HepG2 (cell line): ENCODE measurements at regions not wholly inside any gene's neighbourhood (a gene's known extent, or its start where the extent isn't known, plus 50 kb on each side); places are given as distances from the start of the nearest gene placed in this dataset.

ENCODE experiments used
- ATAC-seq: fragments of 200-7000 bp; cut with Tn5 transposase; 3 replicates; pipeline ENCODE4 v1.9.1; 2020; ENCODE audit warnings: mild to moderate bottlenecking, moderate library complexity
- BruUV-seq: library from RNA; stranded (reverse); fragments of 400-500 nt; replicated peaks from 2 replicates; lab custom pipeline; 2021; lab: Mats Ljungman, UMichigan
- CTCF ChIA-PET: fragments of 300-600 bp; formaldehyde crosslinking; extraction: SDS; loops from one replicate; lab custom pipeline; 2021; ENCODE audit warnings: low total read pairs, inconsistent platforms, low intra/inter-chr PET ratio; lab: Yijun Ruan, JAX
- POLR2A ChIA-PET: fragments of 350-600 bp; sonication (Branson Sonifier 250); formaldehyde crosslinking; loops from one replicate; lab custom pipeline; 2020; ENCODE audit warnings: antibody characterized with exemption, inconsistent platforms; lab: Yijun Ruan, JAX
- DNase-seq: peaks from one replicate; pipeline ENCODE4 v3.0.0-alpha.2; 2015; ENCODE audit warnings: low spot score
- FAIRE-seq: peaks from 3 replicates; lab custom pipeline; 2011; peaks lifted over from hg19 to GRCh38; lab: Jason Lieb, UNC
- H2AFZ ChIP-seq: one replicate; pipeline ENCODE4 v1.6.1; 2011; ENCODE audit warnings: low read length, inconsistent platforms
- H3K27ac ChIP-seq: fragments of 300-600 bp; 3 replicates; pipeline ENCODE4 v1.8.0; 2011; ENCODE audit warnings: mixed run types, mild to moderate bottlenecking, mixed read lengths, low read length, inconsistent platforms; ENCODE audit not compliant: insufficient read depth; ENCODE audit errors: extremely low read length
- H3K27me3 ChIP-seq, 2 experiments: fragments of 200-600 bp in 1 of 2; 2 replicates in 1 of 2; 3 replicates in 1 of 2; pipeline versions ENCODE4 v1.6.0 to v1.8.0; 2011; ENCODE audit warnings: low read length in 2 of 2, mild to moderate bottlenecking in 2 of 2, moderate library complexity in 2 of 2, inconsistent platforms in 1 of 2; ENCODE audit not compliant: insufficient read depth in 2 of 2, control insufficient read depth in 1 of 2
- H3K36me3 ChIP-seq, 2 experiments: fragments of 200-600 bp in 1 of 2; replicated peaks in 1 of 2; 2 replicates in 1 of 2; 3 replicates in 1 of 2; pipeline versions ENCODE4 v1.5.1 to v1.8.0; 2011; ENCODE audit warnings: low read length in 2 of 2, inconsistent platforms in 1 of 2; ENCODE audit not compliant: insufficient read depth in 2 of 2, control insufficient read depth in 1 of 2
- H3K4me1 ChIP-seq: 2 replicates; pipeline ENCODE4 v1.5.1; 2012; ENCODE audit warnings: low read length, inconsistent platforms; ENCODE audit not compliant: insufficient read depth
- H3K4me2 ChIP-seq: 2 replicates; pipeline ENCODE4 v1.6.0; 2011; ENCODE audit warnings: low read depth, low read length, inconsistent platforms
- H3K4me3 ChIP-seq, 3 experiments: fragments of 200-600 bp in 1 of 3; sonication (generic), shearing (Covaris generic) in 1 of 3; replicated peaks in 1 of 3; 2 replicates each; pipeline ENCODE4 v1.5.1; 2011 to 2016; ENCODE audit warnings: low read length in 3 of 3, inconsistent platforms in 2 of 3, low read depth in 2 of 3, mild to moderate bottlenecking in 2 of 3, control low read depth in 1 of 3, mixed read lengths in 1 of 3; ENCODE audit not compliant: insufficient read depth in 1 of 3
- H3K79me2 ChIP-seq: one replicate; pipeline ENCODE4 v1.6.1; 2011; ENCODE audit warnings: low read length, inconsistent platforms; ENCODE audit not compliant: insufficient read depth
- H3K9ac ChIP-seq: 2 replicates; pipeline ENCODE4 v1.6.0; 2011; ENCODE audit warnings: mild to moderate bottlenecking, low read depth, low read length, inconsistent platforms; ENCODE audit not compliant: insufficient read depth
- H3K9me3 ChIP-seq: 2 replicates; pipeline ENCODE4 v1.5.1; 2012; ENCODE audit warnings: mild to moderate bottlenecking, low read length
- H4K20me1 ChIP-seq: 2 replicates; pipeline ENCODE4 v1.6.0; 2011; ENCODE audit warnings: inconsistent platforms, mild to moderate bottlenecking, low read length, moderate library complexity; ENCODE audit not compliant: insufficient read depth
- FOXK1 ChIP-seq: sonication (generic); formaldehyde crosslinking; IDR thresholded peaks from 2 replicates; pipeline ENCODE4 v1.4.0; 2020; ENCODE audit warnings: low read depth, missing genetic modification reagents, borderline replicate concordance
- HDAC6 ChIP-seq: fragments of 200-600 bp; sonication (generic); IDR thresholded peaks from 2 replicates; pipeline ENCODE4 v1.7.0; 2017; ENCODE audit warnings: mild to moderate bottlenecking, antibody characterized with exemption, low read length, low read depth
- MAFF ChIP-seq: IDR thresholded peaks from 2 replicates; pipeline ENCODE4 v1.6.1; 2011; ENCODE audit warnings: low read depth, low read length, improper control_type of control experiment
- MAFK ChIP-seq, 2 experiments: IDR thresholded peaks in 1 of 2; conservative IDR thresholded peaks in 1 of 2; 2 replicates each; pipeline ENCODE4 v1.6.1; 2011; ENCODE audit warnings: improper control_type of control experiment in 2 of 2, low read length in 2 of 2
- ZNF12 ChIP-seq: sonication (generic); formaldehyde crosslinking; IDR thresholded peaks from 2 replicates; pipeline ENCODE4 v1.5.0; 2020; ENCODE audit warnings: missing genetic modification reagents
- ZNF552 ChIP-seq: sonication (generic); formaldehyde crosslinking; IDR thresholded peaks from 2 replicates; pipeline ENCODE4 v1.9.0; 2022; ENCODE audit warnings: missing genetic modification reagents, mild to moderate bottlenecking, borderline replicate concordance
- WGBS: methylation state at CpG from one replicate; pipeline ENCODE4 v1.1.6; 2017; ENCODE audit warnings: low lambda C conversion rate; 5-methylcytosine and 5-hydroxymethylcytosine counted together
- in situ Hi-C: cut with HindIII; loops from 2 replicates; pipeline ENCODE4 v1.10.0; 2017; ENCODE audit warnings: low pct_unique_long_range_greater_than_20kb; ENCODE audit not compliant: extremely low pct_ligation_motif_present
- intact Hi-C: fragments of 100-400 bp; cut with micrococcal nuclease; formaldehyde crosslinking; loops from one replicate; pipeline ENCODE4 v1.10.0; 2022; ENCODE audit not compliant: unreplicated experiment
- TF ChIP-seq, protein P1 (sequence below): sonication (generic); formaldehyde crosslinking; IDR thresholded peaks from 2 replicates; pipeline ENCODE4 v1.5.1; 2020; ENCODE audit warnings: mild to moderate bottlenecking, missing genetic modification reagents, moderate library complexity

DNA sequence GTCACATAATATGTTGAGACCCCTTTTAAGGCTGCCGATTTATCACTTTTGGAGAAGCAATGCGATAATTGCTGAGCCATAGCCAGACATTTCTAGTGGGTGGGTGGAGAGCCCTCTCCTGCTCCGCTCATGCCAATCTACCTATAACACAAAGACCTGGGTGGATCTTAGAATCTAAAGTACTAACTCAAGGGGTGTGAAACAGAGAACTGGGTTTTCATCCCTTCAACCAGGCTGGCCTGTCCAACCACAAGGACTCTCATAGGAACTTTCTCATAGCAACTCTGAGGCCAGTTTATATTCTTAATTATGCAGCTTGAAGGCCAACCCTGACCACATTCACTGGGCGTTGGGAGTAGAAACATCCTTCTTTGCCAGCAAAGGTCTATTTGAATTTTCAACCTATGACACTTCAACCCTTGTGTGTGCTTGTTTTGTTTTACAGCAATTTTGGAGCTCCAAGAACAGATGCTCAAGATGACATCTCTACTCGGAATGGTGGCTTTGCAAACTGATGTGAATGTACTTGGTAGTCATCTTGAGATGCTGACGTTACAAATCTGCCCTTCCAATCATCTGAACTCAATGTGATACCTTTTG, 1198.2 kb upstream of the AUTS2 start (continued):
- no peak for TF ChIP-seq FOXK1 (CRISPR knock-in tag)

DNA sequence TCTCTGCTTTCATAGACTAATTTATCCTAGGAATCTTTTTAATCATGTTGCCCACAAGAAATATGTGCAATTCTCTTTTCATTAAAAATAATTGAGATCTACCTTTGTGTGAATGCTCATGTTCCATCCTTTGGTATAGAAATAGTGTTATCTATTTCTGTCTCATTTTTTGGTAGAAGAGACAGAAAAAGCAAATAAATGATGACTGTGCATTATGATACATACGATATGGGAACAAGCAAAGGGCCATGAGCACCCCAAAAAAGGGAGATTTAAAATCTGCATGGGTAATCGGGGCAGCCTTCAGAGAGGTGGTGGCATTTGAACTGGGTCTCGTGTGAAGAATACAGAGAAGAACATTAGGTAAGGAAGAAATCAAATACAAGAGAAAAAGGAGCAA, 1197.5 kb upstream of the AUTS2 start:
- Histone ChIP-seq H3K27me3 (no peaks in the 10 kb centered on the region), H3K9me3 (peaks cover 58% of the 10 kb centered on the region), H4K20me1 (no peaks in the 10 kb centered on the region), H3K79me2 (no peaks in the 10 kb centered on the region), H3K4me1 (no peaks in the 10 kb centered on the region), H2AFZ (no peak overlapping the region), H3K4me2 (no peak overlapping the region), H3K27ac (no peak overlapping the region), H3K9ac (no peak overlapping the region), H3K36me3 (no peaks in the 10 kb centered on the region), H3K4me3 (no peak overlapping the region)
- DNase-seq: no peak
- TF ChIP-seq MAFF: peak; percentile 92
- TF ChIP-seq HDAC6: no peak
- TF ChIP-seq MAFK (conservative IDR thresholded peaks at IDR 0.05 in 1 of 2, IDR thresholded peaks at IDR 0.05 in 1 of 2; ENCODE audit: low read length in 2 of 2): peak; percentile 89 to 93
- no TSS peak for BruUV-seq
- CTCF ChIA-PET: no interaction called here
- intact Hi-C loops: no loop called here
- ATAC-seq: no peak
- WGBS: 3% methylated on average over 3 of the region's 3 CpGs
- no peak for FAIRE-seq
- POLR2A ChIA-PET: no interaction called here
- in situ Hi-C loops: no loop called here

DNA sequence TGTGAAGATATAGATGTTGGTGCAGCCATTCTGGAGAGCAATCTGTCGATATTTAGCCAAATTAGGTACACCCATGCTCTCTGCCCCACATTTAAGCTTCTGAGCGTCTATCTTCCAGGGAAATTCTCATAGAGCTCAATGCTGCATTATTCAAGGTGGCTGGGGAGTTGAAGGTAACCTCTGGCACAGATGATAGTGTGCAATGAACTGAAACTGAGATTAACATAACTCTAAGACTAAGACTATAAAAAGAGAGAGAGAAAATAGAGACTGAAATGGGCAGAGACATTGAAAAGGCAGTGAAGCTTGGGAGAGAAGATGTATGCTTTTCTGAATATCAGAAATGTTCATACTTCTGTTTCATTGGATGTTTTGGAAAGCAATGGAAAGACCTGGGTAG, 1197.0 kb upstream of the AUTS2 start:
- Histone ChIP-seq H3K4me1 (no peaks in the 10 kb centered on the region), H3K79me2 (no peaks in the 10 kb centered on the region), H3K4me2 (no peak overlapping the region), H2AFZ (no peak overlapping the region), H4K20me1 (no peaks in the 10 kb centered on the region), H3K9me3 (peaks cover 58% of the 10 kb centered on the region), H3K36me3 (no peaks in the 10 kb centered on the region), H3K27ac (no peak overlapping the region), H3K9ac (no peak overlapping the region), H3K4me3 (no peak overlapping the region), H3K27me3 (no peaks in the 10 kb centered on the region)
- no peak for TF ChIP-seq ZNF12 (CRISPR knock-in tag)
- TF ChIP-seq, protein P1, sequence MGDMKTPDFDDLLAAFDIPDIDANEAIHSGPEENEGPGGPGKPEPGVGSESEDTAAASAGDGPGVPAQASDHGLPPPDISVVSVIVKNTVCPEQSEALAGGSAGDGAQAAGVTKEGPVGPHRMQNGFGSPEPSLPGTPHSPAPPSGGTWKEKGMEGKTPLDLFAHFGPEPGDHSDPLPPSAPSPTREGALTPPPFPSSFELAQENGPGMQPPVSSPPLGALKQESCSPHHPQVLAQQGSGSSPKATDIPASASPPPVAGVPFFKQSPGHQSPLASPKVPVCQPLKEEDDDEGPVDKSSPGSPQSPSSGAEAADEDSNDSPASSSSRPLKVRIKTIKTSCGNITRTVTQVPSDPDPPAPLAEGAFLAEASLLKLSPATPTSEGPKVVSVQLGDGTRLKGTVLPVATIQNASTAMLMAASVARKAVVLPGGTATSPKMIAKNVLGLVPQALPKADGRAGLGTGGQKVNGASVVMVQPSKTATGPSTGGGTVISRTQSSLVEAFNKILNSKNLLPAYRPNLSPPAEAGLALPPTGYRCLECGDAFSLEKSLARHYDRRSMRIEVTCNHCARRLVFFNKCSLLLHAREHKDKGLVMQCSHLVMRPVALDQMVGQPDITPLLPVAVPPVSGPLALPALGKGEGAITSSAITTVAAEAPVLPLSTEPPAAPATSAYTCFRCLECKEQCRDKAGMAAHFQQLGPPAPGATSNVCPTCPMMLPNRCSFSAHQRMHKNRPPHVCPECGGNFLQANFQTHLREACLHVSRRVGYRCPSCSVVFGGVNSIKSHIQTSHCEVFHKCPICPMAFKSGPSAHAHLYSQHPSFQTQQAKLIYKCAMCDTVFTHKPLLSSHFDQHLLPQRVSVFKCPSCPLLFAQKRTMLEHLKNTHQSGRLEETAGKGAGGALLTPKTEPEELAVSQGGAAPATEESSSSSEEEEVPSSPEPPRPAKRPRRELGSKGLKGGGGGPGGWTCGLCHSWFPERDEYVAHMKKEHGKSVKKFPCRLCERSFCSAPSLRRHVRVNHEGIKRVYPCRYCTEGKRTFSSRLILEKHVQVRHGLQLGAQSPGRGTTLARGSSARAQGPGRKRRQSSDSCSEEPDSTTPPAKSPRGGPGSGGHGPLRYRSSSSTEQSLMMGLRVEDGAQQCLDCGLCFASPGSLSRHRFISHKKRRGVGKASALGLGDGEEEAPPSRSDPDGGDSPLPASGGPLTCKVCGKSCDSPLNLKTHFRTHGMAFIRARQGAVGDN (CRISPR knock-in tag): no peak
- TF ChIP-seq ZNF552 (CRISPR knock-in tag): no peak
- ChIA-PET CTCF (no interaction called here), POLR2A (no interaction called here)
- FAIRE-seq (no peak), DNase-seq (no peak), ATAC-seq (no peak)
- no TSS peak for BruUV-seq
- in situ Hi-C loops: no loop called here
- intact Hi-C loops: no loop called here
- WGBS: 0% methylated on average over 2 of the region's 2 CpGs
